Endothelial cell (in vitro differentiated cells): ENCODE measurements at regions not wholly inside any gene's neighbourhood (a gene's known extent, or its start where the extent isn't known, plus 50 kb on each side); places are given as distances from the start of the nearest gene placed in this dataset.
A peak's percentile ranks its signal among the peaks of the same experiment; 100 is the strongest.
"Not testable (repeated sequence)": the region's sequence is repeated elsewhere in the genome, so short reads cannot be mapped to it uniquely, and the experiment has no call there.

Source experiments
- DNase-seq: peaks from one replicate; pipeline ENCODE4 v3.0.0; 2021; ENCODE audit warnings: low spot score
- H3K27ac Mint-ChIP-seq: one replicate; pipeline ENCODE4 v1.8.0; 2021; ENCODE audit warnings: mixed read lengths, inconsistent platforms; ENCODE audit not compliant: unreplicated experiment
- H3K27me3 Mint-ChIP-seq: one replicate; pipeline ENCODE4 v1.8.0; 2021; ENCODE audit warnings: mild to moderate bottlenecking, moderate library complexity, mixed read lengths, inconsistent platforms; ENCODE audit not compliant: unreplicated experiment
- H3K36me3 Mint-ChIP-seq: one replicate; pipeline ENCODE4 v1.8.0; 2021; ENCODE audit warnings: mild to moderate bottlenecking, low read depth, mixed read lengths, inconsistent platforms; ENCODE audit not compliant: unreplicated experiment
- H3K4me1 Mint-ChIP-seq: one replicate; pipeline ENCODE4 v1.8.0; 2021; ENCODE audit warnings: mild to moderate bottlenecking, mixed read lengths, inconsistent platforms; ENCODE audit not compliant: unreplicated experiment
- H3K4me3 Mint-ChIP-seq: one replicate; pipeline ENCODE4 v1.8.0; 2021; ENCODE audit warnings: mild to moderate bottlenecking, mixed read lengths, inconsistent platforms; ENCODE audit not compliant: unreplicated experiment
- H3K9me3 Mint-ChIP-seq: one replicate; pipeline ENCODE4 v1.8.0; 2021; ENCODE audit warnings: mixed read lengths, inconsistent platforms; ENCODE audit not compliant: unreplicated experiment
- CTCF ChIP-seq: fragments of 200-600 bp; sonication (generic); IDR thresholded peaks from one replicate; pipeline ENCODE4 v1.5.0; 2021; ENCODE audit warnings: antibody characterized with exemption; ENCODE audit not compliant: unreplicated experiment

GRCh38 chr22:23434198-23434830, 145.8 kb downstream of the IGLL1 start:
- not testable (repeated sequence) for H3K4me3 Mint-ChIP-seq, DNase-seq, H3K36me3 Mint-ChIP-seq, H3K9me3 Mint-ChIP-seq
- Mint-ChIP-seq H3K27ac (peak overlapping the region; percentile 77), H3K4me1 (peaks cover 16% of the 10 kb centered on the region), H3K27me3 (peaks cover 14% of the 10 kb centered on the region)

GRCh38 chr22:23433127-23434005, 146.7 kb downstream of the IGLL1 start:
- H3K9me3 Mint-ChIP-seq, H3K27ac Mint-ChIP-seq, H3K36me3 Mint-ChIP-seq: not testable (repeated sequence)
- TF ChIP-seq CTCF = peak; percentile 30
- Mint-ChIP-seq H3K4me3 (peak overlapping the region; percentile 37), H3K27me3 (peaks cover 13% of the 10 kb centered on the region), H3K4me1 (peaks cover 14% of the 10 kb centered on the region)
- DNase-seq = peak; percentile 48

GRCh38 chr22:23432719-23433118, 147.4 kb downstream of the IGLL1 start:
- not testable (repeated sequence) for H3K27ac Mint-ChIP-seq, H3K4me3 Mint-ChIP-seq, H3K9me3 Mint-ChIP-seq, H3K4me1 Mint-ChIP-seq, DNase-seq, H3K36me3 Mint-ChIP-seq
- peaks cover 12% of the 10 kb centered on the region for H3K27me3 Mint-ChIP-seq

- H3K36me3 Mint-ChIP-seq = peaks cover 3% of the 10 kb centered on the region
- H3K4me1 Mint-ChIP-seq = peaks cover 7% of the 10 kb centered on the region
- TF ChIP-seq CTCF = no peak
- DNase-seq = no peak
- H3K9me3 Mint-ChIP-seq = no peaks in the 10 kb centered on the region
- peaks cover 15% of the 10 kb centered on the region for H3K27me3 Mint-ChIP-seq
- H3K27ac Mint-ChIP-seq = no peak overlapping the region
- H3K4me3 Mint-ChIP-seq = no peak overlapping the region
These were observed 148.6 kb downstream of the IGLL1 start for GRCh38 chr22:23431337-23432072.

GRCh38 chr22:23424551-23425068, 155.5 kb downstream of the IGLL1 start:
- DNase-seq, H3K27me3 Mint-ChIP-seq, H3K4me3 Mint-ChIP-seq, H3K36me3 Mint-ChIP-seq, H3K9me3 Mint-ChIP-seq, H3K27ac Mint-ChIP-seq: not testable (repeated sequence)
- peaks cover 11% of the 10 kb centered on the region for H3K4me1 Mint-ChIP-seq

- H3K9me3 Mint-ChIP-seq = no peaks in the 10 kb centered on the region
- TF ChIP-seq CTCF = no peak
- peaks cover 11% of the 10 kb centered on the region for H3K4me1 Mint-ChIP-seq
- H3K36me3 Mint-ChIP-seq = no peaks in the 10 kb centered on the region
- H3K27me3 Mint-ChIP-seq = peaks cover 2% of the 10 kb centered on the region
- no peak overlapping the region for H3K27ac Mint-ChIP-seq
- no peak overlapping the region for H3K4me3 Mint-ChIP-seq
- DNase-seq = no peak
These were observed 156.1 kb downstream of the IGLL1 start for GRCh38 chr22:23424031-23424430.

- not testable (repeated sequence) for DNase-seq, H3K27me3 Mint-ChIP-seq, H3K36me3 Mint-ChIP-seq, H3K27ac Mint-ChIP-seq, H3K9me3 Mint-ChIP-seq, H3K4me3 Mint-ChIP-seq
- H3K4me1 Mint-ChIP-seq = peaks cover 16% of the 10 kb centered on the region
These were observed 157.8 kb downstream of the IGLL1 start for GRCh38 chr22:23422281-23422680.

GRCh38 chr22:23421300-23421699, 158.8 kb downstream of the IGLL1 start:
- not testable (repeated sequence) for H3K36me3 Mint-ChIP-seq, H3K27ac Mint-ChIP-seq, H3K4me3 Mint-ChIP-seq, DNase-seq, H3K9me3 Mint-ChIP-seq, H3K27me3 Mint-ChIP-seq
- H3K4me1 Mint-ChIP-seq = peaks cover 16% of the 10 kb centered on the region
